OCI-LY1 (cell line): ENCODE measurements at regions not wholly inside any gene's neighbourhood (a gene's known extent, or its start where the extent isn't known, plus 50 kb on each side); places are given as distances from the start of the nearest gene placed in this dataset.

Experiments used
- H2AFZ ChIP-seq: fragments of 200-600 bp; sonication (generic), shearing (Covaris generic); 2 replicates; pipeline ENCODE4 v1.6.0; 2014; ENCODE audit warnings: antibody characterized with exemption, mild to moderate bottlenecking, low read length
- H3F3A ChIP-seq: fragments of 200-600 bp; sonication (generic), shearing (Covaris generic); 2 replicates; pipeline ENCODE4 v1.6.0; 2014; ENCODE audit warnings: mild to moderate bottlenecking, antibody characterized with exemption, low read length, moderate library complexity; ENCODE audit not compliant: insufficient read depth
- H3K27ac ChIP-seq: fragments of 200-600 bp; sonication (generic); 2 replicates; pipeline ENCODE4 v1.5.1; 2014; ENCODE audit warnings: low read length, mixed run types, mild to moderate bottlenecking, low read depth; ENCODE audit not compliant: poor library complexity, severe bottlenecking
- H3K27me3 ChIP-seq: fragments of 200-600 bp; sonication (generic); 2 replicates; pipeline ENCODE4 v1.6.0; 2014; ENCODE audit warnings: antibody characterized with exemption, mild to moderate bottlenecking, low read length, moderate library complexity; ENCODE audit not compliant: insufficient read depth
- H3K36me3 ChIP-seq: fragments of 200-600 bp; sonication (generic); 2 replicates; pipeline ENCODE4 v1.6.1; 2014; ENCODE audit warnings: mild to moderate bottlenecking, antibody characterized with exemption, low read length, moderate library complexity, mixed read lengths; ENCODE audit not compliant: insufficient read depth
- H3K4me1 ChIP-seq: fragments of 200-600 bp; sonication (generic); 2 replicates; pipeline ENCODE4 v1.5.1; 2014; ENCODE audit warnings: mild to moderate bottlenecking, low read length, moderate library complexity; ENCODE audit not compliant: insufficient read depth, severe bottlenecking
- H3K4me2 ChIP-seq: fragments of 200-600 bp; sonication (generic), shearing (Covaris generic); 2 replicates; pipeline ENCODE4 v1.6.1; 2014; ENCODE audit warnings: low read length
- H3K4me3 ChIP-seq: fragments of 200-600 bp; sonication (generic); 2 replicates; pipeline ENCODE4 v1.5.1; 2014; ENCODE audit warnings: low read length, low read depth, mild to moderate bottlenecking, mixed read lengths; ENCODE audit not compliant: poor library complexity, severe bottlenecking
- H3K79me2 ChIP-seq: fragments of 200-600 bp; shearing (Covaris generic); 2 replicates; pipeline ENCODE4 v1.6.1; 2016; ENCODE audit warnings: mixed run types, low read length, mixed read lengths; ENCODE audit not compliant: insufficient read depth
- H3K9ac ChIP-seq: fragments of 200-600 bp; sonication (generic), shearing (Covaris generic); 2 replicates; pipeline ENCODE4 v1.6.1; 2014; ENCODE audit warnings: mild to moderate bottlenecking, low read length, mixed read lengths
- H3K9me2 ChIP-seq: fragments of 200-600 bp; sonication (generic), shearing (Covaris generic); 2 replicates; pipeline ENCODE4 v1.6.1; 2014; ENCODE audit warnings: low read depth, mild to moderate bottlenecking, low read length, mixed read lengths
- H3K9me3 ChIP-seq: fragments of 200-600 bp; shearing (Covaris generic); 2 replicates; pipeline ENCODE4 v1.6.1; 2014; ENCODE audit warnings: low read length, mixed read lengths
- H4K20me1 ChIP-seq: fragments of 200-600 bp; sonication (generic), shearing (Covaris generic); 2 replicates; pipeline ENCODE4 v1.6.0; 2016; ENCODE audit warnings: mild to moderate bottlenecking, low read length; ENCODE audit not compliant: insufficient read depth
- CTCF ChIP-seq: fragments of 200-600 bp; sonication (generic), shearing (Covaris generic); IDR thresholded peaks from 2 replicates; pipeline ENCODE4 v1.5.1; 2017; ENCODE audit warnings: mild to moderate bottlenecking, antibody characterized with exemption, low read length, moderate library complexity, mixed read lengths
- EZH2 ChIP-seq: fragments of 200-600 bp; sonication (generic), shearing (Covaris generic); IDR thresholded peaks from 2 replicates; pipeline ENCODE4 v1.8.0; 2017; ENCODE audit warnings: borderline replicate concordance, mixed run types, mild to moderate bottlenecking, antibody characterized with exemption, low read length, moderate library complexity, mixed read lengths

DNA sequence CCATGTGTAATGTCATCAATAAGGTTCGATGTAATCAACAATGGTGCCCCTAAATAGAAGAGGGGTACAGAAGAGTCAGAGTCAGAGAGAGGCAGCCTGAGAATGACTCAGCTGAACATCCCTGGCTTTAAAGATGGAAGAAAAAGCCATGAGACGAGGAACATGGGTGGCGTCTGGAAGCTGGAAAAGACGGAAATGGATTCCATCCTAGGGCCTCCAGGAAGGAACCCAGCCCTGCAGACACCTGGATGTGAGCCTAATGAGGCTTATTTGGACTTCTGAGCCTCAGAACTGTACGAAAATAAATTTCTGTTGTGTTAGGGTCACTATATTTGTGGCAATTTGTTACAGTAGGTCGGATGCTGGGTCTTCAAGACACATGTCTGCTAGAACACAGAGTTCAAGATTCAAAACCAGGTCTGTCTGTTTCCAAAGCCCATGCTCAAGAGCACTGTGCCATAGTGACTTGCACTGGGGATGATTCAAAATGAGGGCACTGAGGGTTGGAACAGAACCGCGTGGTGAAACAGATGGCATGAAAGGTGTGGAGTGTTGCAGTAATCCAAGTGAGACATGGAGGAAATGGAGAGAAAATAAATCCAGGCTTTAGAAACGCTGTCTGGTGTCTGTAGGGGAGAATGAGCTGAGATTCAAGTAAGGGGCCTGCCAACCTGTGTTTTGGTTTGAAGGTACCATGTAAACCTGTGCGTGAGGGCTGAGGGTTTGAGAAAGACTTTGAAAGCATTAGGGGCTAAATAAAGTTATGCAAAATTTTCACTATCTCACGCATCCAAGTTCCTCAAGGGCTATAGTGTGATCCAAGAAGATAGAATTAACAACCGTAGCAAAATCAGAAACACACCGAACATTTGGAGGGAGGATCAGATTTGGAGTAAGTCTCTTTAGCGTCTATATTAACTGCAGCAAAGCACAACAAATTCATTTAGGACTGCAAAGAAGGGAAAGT lies 849.1 kb upstream of the AUTS2 start:
- H3K4me3 ChIP-seq, result no peak overlapping the region
- H3K4me1 ChIP-seq, result no peaks in the 10 kb centered on the region
- no peak overlapping the region for H3K4me2 ChIP-seq
- H3K36me3 ChIP-seq, result no peaks in the 10 kb centered on the region
- H3F3A ChIP-seq, result no peaks in the 10 kb centered on the region
- H3K9ac ChIP-seq, result no peak overlapping the region
- H2AFZ ChIP-seq, result no peak overlapping the region
- no peak overlapping the region for H3K27ac ChIP-seq
- H4K20me1 ChIP-seq, result no peaks in the 10 kb centered on the region
- no peaks in the 10 kb centered on the region for H3K79me2 ChIP-seq
- no peaks in the 10 kb centered on the region for H3K27me3 ChIP-seq
- no peak for TF ChIP-seq CTCF
- TF ChIP-seq EZH2, result no peak
- no peaks in the 10 kb centered on the region for H3K9me2 ChIP-seq
- no peaks in the 10 kb centered on the region for H3K9me3 ChIP-seq

- Histone ChIP-seq H3K9me3 (no peaks in the 10 kb centered on the region), H3K36me3 (no peaks in the 10 kb centered on the region), H4K20me1 (no peaks in the 10 kb centered on the region), H3K9ac (no peak overlapping the region), H3K4me3 (no peak overlapping the region), H3K79me2 (no peaks in the 10 kb centered on the region), H2AFZ (no peak overlapping the region), H3K27me3 (no peaks in the 10 kb centered on the region), H3K27ac (no peak overlapping the region), H3F3A (no peaks in the 10 kb centered on the region), H3K4me1 (no peaks in the 10 kb centered on the region), H3K9me2 (no peaks in the 10 kb centered on the region), H3K4me2 (no peak overlapping the region)
- no peak for TF ChIP-seq CTCF
- TF ChIP-seq EZH2, result no peak
Measured at GRCh38 chr7:68752485-68753178, 845.6 kb upstream of the AUTS2 start.

DNA sequence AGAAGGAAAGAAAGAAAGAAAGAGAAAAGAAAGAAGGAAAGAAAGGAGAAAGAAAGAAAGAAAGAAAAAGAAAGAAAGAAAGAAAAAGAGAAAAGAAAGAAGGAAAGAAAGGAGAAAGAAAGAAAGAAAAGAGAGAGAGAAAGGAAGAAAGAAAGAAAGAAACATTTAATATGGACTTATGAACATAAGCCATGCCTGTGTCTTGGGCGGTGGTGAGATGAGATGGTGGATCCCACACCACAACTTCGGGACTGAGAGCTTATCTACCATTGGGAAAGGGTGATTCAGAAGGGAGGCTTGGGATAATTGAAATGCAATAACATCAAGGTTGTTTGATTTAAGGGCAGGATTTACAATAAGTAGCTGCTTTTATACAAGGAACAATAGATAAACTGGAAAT lies 843.9 kb upstream of the AUTS2 start:
- Histone ChIP-seq H3K4me2 (no peak overlapping the region), H3K9me3 (no peaks in the 10 kb centered on the region), H3K79me2 (no peaks in the 10 kb centered on the region), H4K20me1 (no peaks in the 10 kb centered on the region), H3K27me3 (no peaks in the 10 kb centered on the region), H3F3A (no peaks in the 10 kb centered on the region), H3K27ac (no peak overlapping the region), H3K36me3 (no peaks in the 10 kb centered on the region), H3K9ac (no peak overlapping the region), H3K9me2 (no peaks in the 10 kb centered on the region), H3K4me3 (no peak overlapping the region), H2AFZ (no peak overlapping the region), H3K4me1 (no peaks in the 10 kb centered on the region)
- TF ChIP-seq EZH2, result no peak
- no peak for TF ChIP-seq CTCF
